ENCODE measurements at regions not wholly inside any gene's neighbourhood (a gene's known extent, or its start where the extent isn't known, plus 50 kb on each side); places are given as distances from the start of the nearest gene placed in this dataset.

GRCh38 chr16:73383988-73384365, 336.0 kb upstream of the ZFHX3 start:
- H3K27me3 ChIP-seq (ENCODE audit: control insufficient read depth, insufficient read depth, low read length) = no peaks in the 10 kb centered on the region
- H3K9ac ChIP-seq (ENCODE audit: low read length) = no peak overlapping the region
- H3K27ac ChIP-seq (ENCODE audit: low read depth, low read length) = no peak overlapping the region
- H3K36me3 ChIP-seq (ENCODE audit: control insufficient read depth, insufficient read depth, low read length) = no peaks in the 10 kb centered on the region
- H3K4me3 ChIP-seq (ENCODE audit: low read length) = no peak overlapping the region
- H3K4me1 ChIP-seq (ENCODE audit: control insufficient read depth, insufficient read depth, low read length) = no peaks in the 10 kb centered on the region

GRCh38 chr16:73383195-73383987, 335.5 kb upstream of the ZFHX3 start:
- Histone ChIP-seq H3K36me3 (ENCODE audit: control insufficient read depth, insufficient read depth, low read length) (no peaks in the 10 kb centered on the region), H3K27me3 (ENCODE audit: control insufficient read depth, insufficient read depth, low read length) (no peaks in the 10 kb centered on the region), H3K9ac (ENCODE audit: low read length) (no peak overlapping the region), H3K4me1 (ENCODE audit: control insufficient read depth, insufficient read depth, low read length) (no peaks in the 10 kb centered on the region), H3K4me3 (ENCODE audit: low read length) (no peak overlapping the region), H3K27ac (ENCODE audit: low read depth, low read length) (no peak overlapping the region)

GRCh38 chr16:73378471-73378870, 330.5 kb upstream of the ZFHX3 start:
- Histone ChIP-seq H3K4me3 (ENCODE audit: low read length) (no peak overlapping the region), H3K36me3 (ENCODE audit: control insufficient read depth, insufficient read depth, low read length) (no peaks in the 10 kb centered on the region), H3K27ac (ENCODE audit: low read depth, low read length) (no peak overlapping the region), H3K4me1 (ENCODE audit: control insufficient read depth, insufficient read depth, low read length) (no peaks in the 10 kb centered on the region), H3K27me3 (ENCODE audit: control insufficient read depth, insufficient read depth, low read length) (no peaks in the 10 kb centered on the region), H3K9ac (ENCODE audit: low read length) (no peak overlapping the region)

- Histone ChIP-seq H3K27me3 (ENCODE audit: control insufficient read depth, insufficient read depth, low read length) (no peaks in the 10 kb centered on the region), H3K27ac (ENCODE audit: low read depth, low read length) (no peak overlapping the region), H3K9ac (ENCODE audit: low read length) (no peak overlapping the region), H3K36me3 (ENCODE audit: control insufficient read depth, insufficient read depth, low read length) (no peaks in the 10 kb centered on the region), H3K4me3 (ENCODE audit: low read length) (no peak overlapping the region), H3K4me1 (ENCODE audit: control insufficient read depth, insufficient read depth, low read length) (no peaks in the 10 kb centered on the region)
Measured at GRCh38 chr16:73371584-73372319, 323.8 kb upstream of the ZFHX3 start.

- Histone ChIP-seq H3K9ac (ENCODE audit: low read length) (no peak overlapping the region), H3K4me3 (ENCODE audit: low read length) (no peak overlapping the region), H3K4me1 (ENCODE audit: control insufficient read depth, insufficient read depth, low read length) (no peaks in the 10 kb centered on the region), H3K27ac (ENCODE audit: low read depth, low read length) (no peak overlapping the region), H3K36me3 (ENCODE audit: control insufficient read depth, insufficient read depth, low read length) (no peaks in the 10 kb centered on the region), H3K27me3 (ENCODE audit: control insufficient read depth, insufficient read depth, low read length) (no peaks in the 10 kb centered on the region)
Measured at GRCh38 chr16:73369851-73370250, 321.9 kb upstream of the ZFHX3 start.

- H3K9ac ChIP-seq (ENCODE audit: low read length) = no peak overlapping the region
- no peaks in the 10 kb centered on the region for H3K36me3 ChIP-seq (ENCODE audit: control insufficient read depth, insufficient read depth, low read length)
- no peak overlapping the region for H3K4me3 ChIP-seq (ENCODE audit: low read length)
- H3K27ac ChIP-seq (ENCODE audit: low read depth, low read length) = no peak overlapping the region
- no peaks in the 10 kb centered on the region for H3K27me3 ChIP-seq (ENCODE audit: control insufficient read depth, insufficient read depth, low read length)
- no peaks in the 10 kb centered on the region for H3K4me1 ChIP-seq (ENCODE audit: control insufficient read depth, insufficient read depth, low read length)
Measured at GRCh38 chr16:73368715-73369114, 320.8 kb upstream of the ZFHX3 start.

GRCh38 chr16:73365016-73365551, 317.2 kb upstream of the ZFHX3 start:
- H3K27ac ChIP-seq (ENCODE audit: low read depth, low read length) = no peak overlapping the region
- no peaks in the 10 kb centered on the region for H3K4me1 ChIP-seq (ENCODE audit: control insufficient read depth, insufficient read depth, low read length)
- H3K9ac ChIP-seq (ENCODE audit: low read length) = no peak overlapping the region
- H3K36me3 ChIP-seq (ENCODE audit: control insufficient read depth, insufficient read depth, low read length) = no peaks in the 10 kb centered on the region
- H3K4me3 ChIP-seq (ENCODE audit: low read length) = no peak overlapping the region
- H3K27me3 ChIP-seq (ENCODE audit: control insufficient read depth, insufficient read depth, low read length) = no peaks in the 10 kb centered on the region

GRCh38 chr16:73364413-73364812, 316.5 kb upstream of the ZFHX3 start:
- H3K4me1 ChIP-seq (ENCODE audit: control insufficient read depth, insufficient read depth, low read length) = no peaks in the 10 kb centered on the region
- H3K4me3 ChIP-seq (ENCODE audit: low read length) = no peak overlapping the region
- no peak overlapping the region for H3K27ac ChIP-seq (ENCODE audit: low read depth, low read length)
- no peak overlapping the region for H3K9ac ChIP-seq (ENCODE audit: low read length)
- H3K36me3 ChIP-seq (ENCODE audit: control insufficient read depth, insufficient read depth, low read length) = no peaks in the 10 kb centered on the region
- H3K27me3 ChIP-seq (ENCODE audit: control insufficient read depth, insufficient read depth, low read length) = no peaks in the 10 kb centered on the region

- Histone ChIP-seq H3K27me3 (ENCODE audit: control insufficient read depth, insufficient read depth, low read length) (no peaks in the 10 kb centered on the region), H3K36me3 (ENCODE audit: control insufficient read depth, insufficient read depth, low read length) (no peaks in the 10 kb centered on the region), H3K4me1 (ENCODE audit: control insufficient read depth, insufficient read depth, low read length) (no peaks in the 10 kb centered on the region), H3K4me3 (ENCODE audit: low read length) (no peak overlapping the region), H3K27ac (ENCODE audit: low read depth, low read length) (no peak overlapping the region), H3K9ac (ENCODE audit: low read length) (no peak overlapping the region)
Measured at GRCh38 chr16:73361061-73361460, 313.1 kb upstream of the ZFHX3 start.

- no peak overlapping the region for H3K9ac ChIP-seq (ENCODE audit: low read length)
- H3K4me3 ChIP-seq (ENCODE audit: low read length) = no peak overlapping the region
- H3K36me3 ChIP-seq (ENCODE audit: control insufficient read depth, insufficient read depth, low read length) = no peaks in the 10 kb centered on the region
- no peaks in the 10 kb centered on the region for H3K27me3 ChIP-seq (ENCODE audit: control insufficient read depth, insufficient read depth, low read length)
- H3K4me1 ChIP-seq (ENCODE audit: control insufficient read depth, insufficient read depth, low read length) = no peaks in the 10 kb centered on the region
- no peak overlapping the region for H3K27ac ChIP-seq (ENCODE audit: low read depth, low read length)
Measured at GRCh38 chr16:73356401-73357079, 308.6 kb upstream of the ZFHX3 start.

GRCh38 chr16:73355981-73356380, 308.1 kb upstream of the ZFHX3 start:
- Histone ChIP-seq H3K4me1 (ENCODE audit: control insufficient read depth, insufficient read depth, low read length) (no peaks in the 10 kb centered on the region), H3K4me3 (ENCODE audit: low read length) (no peak overlapping the region), H3K27me3 (ENCODE audit: control insufficient read depth, insufficient read depth, low read length) (no peaks in the 10 kb centered on the region), H3K27ac (ENCODE audit: low read depth, low read length) (no peak overlapping the region), H3K9ac (ENCODE audit: low read length) (no peak overlapping the region), H3K36me3 (ENCODE audit: control insufficient read depth, insufficient read depth, low read length) (no peaks in the 10 kb centered on the region)

- H3K27me3 ChIP-seq (ENCODE audit: control insufficient read depth, insufficient read depth, low read length) = no peaks in the 10 kb centered on the region
- H3K27ac ChIP-seq (ENCODE audit: low read depth, low read length) = no peak overlapping the region
- H3K9ac ChIP-seq (ENCODE audit: low read length) = no peak overlapping the region
- H3K4me1 ChIP-seq (ENCODE audit: control insufficient read depth, insufficient read depth, low read length) = no peaks in the 10 kb centered on the region
- no peaks in the 10 kb centered on the region for H3K36me3 ChIP-seq (ENCODE audit: control insufficient read depth, insufficient read depth, low read length)
- no peak overlapping the region for H3K4me3 ChIP-seq (ENCODE audit: low read length)
Measured at GRCh38 chr16:73354434-73354833, 306.5 kb upstream of the ZFHX3 start.
